Activated T-helper 2 cell treated with anti-CD3 and anti-CD28 coated beads, Interferon-gamma antibody, Interleukin-2, Interleukin-4, amounts not matched to agents 10 μg/mL and 5 μg/mL and 100 μg/mL, durations not matched to agents 14 hours and 24 hours and 36 hours (primary cell): ENCODE measurements at regions not wholly inside any gene's neighbourhood (a gene's known extent, or its start where the extent isn't known, plus 50 kb on each side); places are given as distances from the start of the nearest gene placed in this dataset.

ENCODE experiments used
- DNase-seq: peaks from one replicate; pipeline ENCODE4 v3.0.0; 2021; ENCODE audit warnings: low spot score
- H3K27ac Mint-ChIP-seq: one replicate; pipeline ENCODE4 v1.8.0; 2021; ENCODE audit warnings: mixed read lengths
- H3K27me3 Mint-ChIP-seq: one replicate; pipeline ENCODE4 v1.8.0; 2021; ENCODE audit warnings: low read depth, mixed read lengths
- H3K36me3 Mint-ChIP-seq: one replicate; pipeline ENCODE4 v1.8.0; 2021; ENCODE audit warnings: low read depth, mixed read lengths
- H3K4me1 Mint-ChIP-seq: one replicate; pipeline ENCODE4 v1.8.0; 2021; ENCODE audit warnings: low read depth, mixed read lengths
- H3K4me3 Mint-ChIP-seq: one replicate; pipeline ENCODE4 v1.8.0; 2021; ENCODE audit warnings: low read depth, mild to moderate bottlenecking, moderate library complexity, mixed read lengths
- H3K9me3 Mint-ChIP-seq: one replicate; pipeline ENCODE4 v1.8.0; 2021; ENCODE audit warnings: mixed read lengths
- intact Hi-C: fragments of 100-400 bp; cut with micrococcal nuclease; formaldehyde crosslinking; loops from one replicate; pipeline ENCODE4 v1.15.1; 2023

DNA sequence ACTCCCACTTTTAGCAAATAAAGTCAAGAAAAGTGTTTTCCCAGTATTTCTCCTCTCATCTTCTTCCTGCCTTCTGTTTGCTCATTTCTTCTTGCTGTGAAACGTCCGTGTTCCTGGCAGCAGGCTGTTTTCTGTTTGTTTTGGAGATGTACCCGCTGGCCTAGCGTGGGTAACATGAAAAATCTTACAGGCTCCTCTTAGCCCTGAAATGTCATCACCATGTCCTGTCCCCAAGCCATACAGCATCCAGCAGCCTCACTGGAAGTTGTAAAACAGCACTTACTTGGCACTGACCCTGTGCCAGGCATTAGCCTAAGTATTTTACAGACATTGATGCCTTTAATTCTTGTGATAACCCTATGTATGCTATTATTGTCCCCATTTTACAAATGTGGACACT lies 371.1 kb downstream of the FOXA2 start:
- intact Hi-C loops, result no loop called here

DNA sequence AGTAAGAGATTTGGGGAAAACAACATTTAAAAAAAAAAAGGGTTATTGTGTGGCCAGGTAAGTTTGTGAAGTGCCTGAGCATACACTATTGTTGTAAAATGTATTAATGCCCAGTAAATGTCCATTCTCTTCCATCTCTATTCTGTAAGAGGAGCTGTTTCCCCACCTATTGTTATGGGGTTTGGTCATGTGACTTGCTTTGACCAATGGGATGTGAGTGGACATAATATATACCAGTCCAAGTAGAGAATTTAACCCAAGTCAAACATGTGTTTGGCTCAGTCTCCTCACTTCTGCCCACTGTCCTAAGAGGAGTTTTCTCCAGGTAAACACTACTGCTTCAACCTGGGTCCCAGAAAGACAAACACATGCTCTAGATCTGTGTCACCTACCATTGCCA lies 377.1 kb downstream of the FOXA2 start:
- H3K27me3 Mint-ChIP-seq, result no peaks in the 10 kb centered on the region
- peaks cover 41% of the 10 kb centered on the region for H3K9me3 Mint-ChIP-seq
- H3K36me3 Mint-ChIP-seq, result no peaks in the 10 kb centered on the region
- no peak for DNase-seq
- no peaks in the 10 kb centered on the region for H3K4me1 Mint-ChIP-seq
- H3K4me3 Mint-ChIP-seq, result no peak overlapping the region
- no peak overlapping the region for H3K27ac Mint-ChIP-seq
- intact Hi-C loops, result no loop called here

More for the DNA sequence above, 371.1 kb downstream of the FOXA2 start:
- no peaks in the 10 kb centered on the region for H3K36me3 Mint-ChIP-seq
- no peak overlapping the region for H3K4me3 Mint-ChIP-seq
- H3K9me3 Mint-ChIP-seq, result peaks cover 13% of the 10 kb centered on the region
- H3K27me3 Mint-ChIP-seq, result no peaks in the 10 kb centered on the region
- no peak for DNase-seq
- no peaks in the 10 kb centered on the region for H3K4me1 Mint-ChIP-seq
- no peak overlapping the region for H3K27ac Mint-ChIP-seq

DNA sequence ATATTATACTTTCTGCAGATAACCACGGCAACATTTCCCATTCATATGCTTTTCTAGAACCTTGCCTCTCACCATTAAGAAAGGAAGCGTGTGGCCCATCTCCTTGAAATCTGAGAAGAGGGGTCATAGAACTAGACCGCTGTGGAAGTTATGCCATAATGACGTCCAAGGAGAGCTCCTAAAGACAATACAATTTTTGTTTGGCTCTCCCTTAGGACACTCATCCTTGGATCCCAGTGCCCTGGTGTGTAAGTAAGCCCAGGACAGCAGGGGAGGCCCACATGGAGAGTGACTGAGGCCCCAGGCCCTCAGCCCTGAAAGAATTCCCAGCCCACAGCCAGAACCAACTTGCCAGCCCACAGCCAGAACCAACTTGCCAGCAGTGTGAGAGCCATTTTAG lies 379.6 kb downstream of the FOXA2 start:
- H3K9me3 Mint-ChIP-seq, result peaks cover 50% of the 10 kb centered on the region
- H3K4me3 Mint-ChIP-seq, result no peak overlapping the region
- DNase-seq, result no peak
- intact Hi-C loops, result no loop called here
- no peaks in the 10 kb centered on the region for H3K36me3 Mint-ChIP-seq
- H3K27ac Mint-ChIP-seq, result no peak overlapping the region
- H3K27me3 Mint-ChIP-seq, result no peaks in the 10 kb centered on the region
- H3K4me1 Mint-ChIP-seq, result no peaks in the 10 kb centered on the region

- Mint-ChIP-seq H3K27ac (no peak overlapping the region), H3K4me3 (no peak overlapping the region), H3K36me3 (no peaks in the 10 kb centered on the region), H3K9me3 (peaks cover 23% of the 10 kb centered on the region), H3K27me3 (no peaks in the 10 kb centered on the region), H3K4me1 (no peaks in the 10 kb centered on the region)
- DNase-seq, result no peak
- intact Hi-C loops, result no loop called here
Measured at GRCh38 chr20:22182148-22182547, 402.2 kb downstream of the FOXA2 start.

DNA sequence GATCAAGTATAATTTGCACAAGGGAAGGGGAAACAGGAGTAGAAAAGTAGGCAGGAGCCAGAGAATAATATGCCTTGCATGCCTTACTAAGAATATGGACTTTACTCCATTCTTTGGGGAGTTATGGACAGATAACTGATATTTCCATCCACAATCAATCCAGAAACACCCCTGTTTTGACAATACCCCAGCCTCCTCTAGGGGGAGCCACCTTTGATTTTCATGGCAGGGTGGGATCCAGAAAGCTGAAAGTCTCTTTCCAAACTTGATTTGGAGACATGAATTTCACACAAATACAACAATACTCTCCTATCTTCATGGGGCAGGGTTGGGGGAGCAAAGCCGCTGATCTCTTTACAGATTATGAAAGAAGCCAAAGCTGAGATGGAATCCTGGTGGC lies 404.1 kb downstream of the FOXA2 start:
- intact Hi-C loops, result no loop called here
- H3K36me3 Mint-ChIP-seq, result no peaks in the 10 kb centered on the region
- H3K27me3 Mint-ChIP-seq, result no peaks in the 10 kb centered on the region
- no peak overlapping the region for H3K4me3 Mint-ChIP-seq
- H3K27ac Mint-ChIP-seq, result no peak overlapping the region
- H3K9me3 Mint-ChIP-seq, result peaks cover 33% of the 10 kb centered on the region
- no peak for DNase-seq
- H3K4me1 Mint-ChIP-seq, result no peaks in the 10 kb centered on the region

- Mint-ChIP-seq H3K36me3 (no peaks in the 10 kb centered on the region), H3K9me3 (peaks cover 23% of the 10 kb centered on the region), H3K27me3 (no peaks in the 10 kb centered on the region), H3K4me1 (no peaks in the 10 kb centered on the region), H3K4me3 (no peak overlapping the region), H3K27ac (no peak overlapping the region)
- intact Hi-C loops, result no loop called here
- no peak for DNase-seq
Measured at GRCh38 chr20:22160101-22160652, 424.2 kb downstream of the FOXA2 start.

DNA sequence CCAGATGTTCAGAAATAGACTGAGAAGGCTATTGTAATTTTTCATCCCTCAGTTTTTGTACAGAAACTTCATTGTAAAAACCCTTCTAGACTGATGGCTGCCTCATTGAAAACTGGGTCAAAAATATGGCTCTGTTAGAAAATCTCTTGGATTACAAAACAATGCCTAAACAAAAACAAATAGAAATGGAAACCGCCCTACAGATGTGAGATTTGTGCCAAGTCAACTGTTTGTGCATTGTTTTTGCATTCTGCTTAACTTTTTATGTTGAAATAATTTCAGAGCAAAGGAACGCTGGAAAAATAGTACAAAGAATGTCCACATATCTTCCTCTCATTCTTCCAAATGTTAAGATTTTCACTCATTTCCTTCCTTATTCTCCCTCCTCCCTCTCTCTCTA lies 425.1 kb downstream of the FOXA2 start:
- DNase-seq, result no peak

DNA sequence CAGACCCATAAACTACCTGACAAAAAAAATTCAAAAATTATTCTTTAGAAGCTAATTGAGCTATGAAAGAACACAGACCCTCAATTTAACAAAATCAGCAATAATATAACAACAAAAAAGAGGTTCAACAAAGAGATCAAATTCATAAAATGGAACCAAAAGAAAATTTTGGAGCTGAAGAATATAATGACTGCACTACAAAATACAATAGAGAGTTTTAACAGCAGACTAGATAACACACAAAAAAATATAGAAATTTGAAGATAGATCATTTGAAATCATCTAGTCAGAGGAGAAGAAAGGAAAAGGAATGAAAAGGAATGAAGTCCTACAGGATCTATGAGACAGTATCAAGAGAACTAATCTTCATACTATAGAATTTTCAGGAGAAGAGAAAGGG lies 422.1 kb downstream of the PAX1 start:
- Mint-ChIP-seq H3K9me3 (peaks cover 55% of the 10 kb centered on the region), H3K4me3 (no peak overlapping the region), H3K27ac (no peak overlapping the region), H3K27me3 (no peaks in the 10 kb centered on the region), H3K36me3 (no peaks in the 10 kb centered on the region), H3K4me1 (no peaks in the 10 kb centered on the region)
- no peak for DNase-seq
- intact Hi-C loops, result no loop called here

More for the DNA sequence above, 425.1 kb downstream of the FOXA2 start:
- H3K36me3 Mint-ChIP-seq, result no peaks in the 10 kb centered on the region
- H3K4me3 Mint-ChIP-seq, result no peak overlapping the region
- intact Hi-C loops, result no loop called here
- no peaks in the 10 kb centered on the region for H3K27me3 Mint-ChIP-seq
- no peaks in the 10 kb centered on the region for H3K4me1 Mint-ChIP-seq
- peaks cover 24% of the 10 kb centered on the region for H3K9me3 Mint-ChIP-seq
- no peak overlapping the region for H3K27ac Mint-ChIP-seq

DNA sequence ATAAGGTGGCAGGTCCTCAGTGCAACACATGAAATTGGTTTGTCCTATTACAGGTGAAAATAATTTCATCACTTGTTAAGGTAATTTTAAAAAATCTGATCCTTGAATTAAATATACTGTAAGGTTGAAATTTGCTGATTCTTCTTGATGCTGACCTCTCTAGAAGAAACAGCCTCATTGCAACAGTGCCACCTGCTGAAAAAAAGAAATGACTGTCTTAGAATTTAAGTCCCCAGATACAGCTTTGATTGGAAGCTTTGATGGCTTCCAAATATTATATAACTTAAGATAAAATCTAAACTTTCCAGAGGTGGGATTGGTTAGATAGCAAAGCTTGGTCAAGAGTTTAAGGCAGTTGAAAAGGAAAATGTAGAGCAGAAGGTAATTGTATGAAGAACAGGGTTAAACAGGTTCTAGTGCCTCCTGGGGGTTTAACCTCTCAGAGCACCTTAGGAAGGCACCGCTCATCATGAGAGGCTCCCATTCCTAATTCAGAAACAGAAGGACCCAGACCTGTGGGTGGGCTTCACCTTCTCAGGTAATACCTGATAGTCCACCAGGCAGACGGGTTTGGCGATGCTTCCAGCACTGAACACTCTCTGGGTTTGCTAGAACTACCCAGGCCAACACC lies 401.0 kb downstream of the PAX1 start:
- no peak overlapping the region for H3K27ac Mint-ChIP-seq
- no peaks in the 10 kb centered on the region for H3K4me1 Mint-ChIP-seq
- H3K4me3 Mint-ChIP-seq, result no peak overlapping the region
- intact Hi-C loops, result no loop called here
- peaks cover 49% of the 10 kb centered on the region for H3K9me3 Mint-ChIP-seq
- H3K36me3 Mint-ChIP-seq, result no peaks in the 10 kb centered on the region
- no peak for DNase-seq
- H3K27me3 Mint-ChIP-seq, result no peaks in the 10 kb centered on the region

- Mint-ChIP-seq H3K9me3 (peaks cover 41% of the 10 kb centered on the region), H3K36me3 (no peaks in the 10 kb centered on the region), H3K4me3 (no peak overlapping the region)
Measured at GRCh38 chr20:22101606-22102005, 396.1 kb downstream of the PAX1 start.

GRCh38 chr20:22100686-22101085 lies 395.2 kb downstream of the PAX1 start:
- H3K9me3 Mint-ChIP-seq, result peaks cover 46% of the 10 kb centered on the region
- no peaks in the 10 kb centered on the region for H3K4me1 Mint-ChIP-seq
- intact Hi-C loops, result no loop called here
- DNase-seq, result no peak
- H3K4me3 Mint-ChIP-seq, result no peak overlapping the region
- H3K27me3 Mint-ChIP-seq, result no peaks in the 10 kb centered on the region
- no peaks in the 10 kb centered on the region for H3K36me3 Mint-ChIP-seq
- no peak overlapping the region for H3K27ac Mint-ChIP-seq

More at GRCh38 chr20:22101606-22102005, 396.1 kb downstream of the PAX1 start:
- no peak for DNase-seq
- H3K27ac Mint-ChIP-seq, result no peak overlapping the region
- no peaks in the 10 kb centered on the region for H3K4me1 Mint-ChIP-seq
- intact Hi-C loops, result no loop called here
- H3K27me3 Mint-ChIP-seq, result no peaks in the 10 kb centered on the region

GRCh38 chr20:22099348-22099747 lies 393.9 kb downstream of the PAX1 start:
- intact Hi-C loops, result no loop called here
- H3K4me3 Mint-ChIP-seq, result no peak overlapping the region
- H3K4me1 Mint-ChIP-seq, result no peaks in the 10 kb centered on the region
- H3K9me3 Mint-ChIP-seq, result peaks cover 42% of the 10 kb centered on the region
- DNase-seq, result no peak
- no peak overlapping the region for H3K27ac Mint-ChIP-seq
- H3K36me3 Mint-ChIP-seq, result no peaks in the 10 kb centered on the region
- H3K27me3 Mint-ChIP-seq, result no peaks in the 10 kb centered on the region

DNA sequence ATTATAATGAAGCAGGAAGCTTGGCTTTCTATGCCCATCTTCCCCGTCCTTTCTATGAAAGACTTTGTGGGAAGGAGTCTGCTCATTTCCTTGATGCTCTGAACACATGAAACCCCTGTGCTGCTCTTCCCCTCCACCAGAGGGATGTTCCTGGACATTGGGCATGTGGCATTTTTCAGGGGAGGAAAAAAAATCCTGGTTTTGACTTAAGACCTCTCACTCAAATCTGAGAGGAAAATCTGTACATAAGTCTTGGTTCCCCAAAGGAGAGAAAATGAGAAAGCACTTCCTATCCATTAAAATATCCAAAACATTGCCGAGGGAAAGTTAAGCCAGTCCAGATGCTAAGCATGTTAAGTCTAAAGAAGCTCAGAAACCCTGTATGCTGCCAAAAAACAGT lies 393.0 kb downstream of the PAX1 start:
- intact Hi-C loops, result no loop called here
- peaks cover 45% of the 10 kb centered on the region for H3K9me3 Mint-ChIP-seq
- H3K36me3 Mint-ChIP-seq, result no peaks in the 10 kb centered on the region
- no peak overlapping the region for H3K4me3 Mint-ChIP-seq
- no peaks in the 10 kb centered on the region for H3K27me3 Mint-ChIP-seq
- no peaks in the 10 kb centered on the region for H3K4me1 Mint-ChIP-seq
- DNase-seq, result no peak
- H3K27ac Mint-ChIP-seq, result no peak overlapping the region

GRCh38 chr20:22093122-22093521 lies 387.7 kb downstream of the PAX1 start:
- Mint-ChIP-seq H3K4me3 (no peak overlapping the region), H3K27me3 (no peaks in the 10 kb centered on the region), H3K9me3 (peaks cover 64% of the 10 kb centered on the region), H3K36me3 (no peaks in the 10 kb centered on the region), H3K27ac (no peak overlapping the region), H3K4me1 (no peaks in the 10 kb centered on the region)
- intact Hi-C loops, result no loop called here
- DNase-seq, result no peak
